Activated CD8-positive, alpha-beta T cell treated with anti-CD3 and anti-CD28 coated beads for 36 hours (primary cell): ENCODE measurements at regions not wholly inside any gene's neighbourhood (a gene's known extent, or its start where the extent isn't known, plus 50 kb on each side); places are given as distances from the start of the nearest gene placed in this dataset.
"Not testable (repeated sequence)": the region's sequence is repeated elsewhere in the genome, so short reads cannot be mapped to it uniquely, and the experiment has no call there.

Source experiments
- ATAC-seq: fragments of 200-7000 bp; cut with Tn5 transposase; one replicate; pipeline ENCODE4 v1.10.0; 2021; ENCODE audit warnings: mild to moderate bottlenecking, moderate library complexity
- CTCF ChIA-PET: fragments of 350-600 bp; sonication (Branson Sonifier 250); formaldehyde crosslinking; loops from one replicate; lab custom pipeline; 2021; ENCODE audit warnings: antibody characterized with exemption; lab: Charles Lee
- POLR2A ChIA-PET: fragments of 350-600 bp; sonication (Branson Sonifier 250); formaldehyde crosslinking; loops from one replicate; lab custom pipeline; 2021; ENCODE audit warnings: antibody characterized with exemption; lab: Charles Lee
- DNase-seq: peaks from one replicate; pipeline ENCODE4 v3.0.0-alpha.2; 2020
- H3K27ac Mint-ChIP-seq: one replicate; pipeline ENCODE4 v1.8.0; 2021; ENCODE audit warnings: mild to moderate bottlenecking, mixed read lengths
- H3K27me3 Mint-ChIP-seq: one replicate; pipeline ENCODE4 v1.8.0; 2021; ENCODE audit warnings: mixed read lengths
- H3K36me3 Mint-ChIP-seq: one replicate; pipeline ENCODE4 v1.8.0; 2021; ENCODE audit warnings: low read depth, mixed read lengths
- H3K4me1 Mint-ChIP-seq: one replicate; pipeline ENCODE4 v1.8.0; 2021; ENCODE audit warnings: low read depth, mixed read lengths
- H3K4me3 Mint-ChIP-seq: one replicate; pipeline ENCODE4 v1.8.0; 2021; ENCODE audit warnings: mild to moderate bottlenecking, moderate library complexity, mixed read lengths
- H3K9me3 Mint-ChIP-seq: one replicate; pipeline ENCODE4 v1.8.0; 2021; ENCODE audit warnings: mixed read lengths
- intact Hi-C: fragments of 100-400 bp; cut with micrococcal nuclease; formaldehyde crosslinking; loops from one replicate; pipeline ENCODE4 v1.10.0; 2022
- TF ChIP-seq, protein P1 (sequence below): fragments of 200-600 bp; IDR thresholded peaks from one replicate; pipeline ENCODE4 v1.8.0; 2022; ENCODE audit warnings: antibody characterized with exemption, mild to moderate bottlenecking

DNA sequence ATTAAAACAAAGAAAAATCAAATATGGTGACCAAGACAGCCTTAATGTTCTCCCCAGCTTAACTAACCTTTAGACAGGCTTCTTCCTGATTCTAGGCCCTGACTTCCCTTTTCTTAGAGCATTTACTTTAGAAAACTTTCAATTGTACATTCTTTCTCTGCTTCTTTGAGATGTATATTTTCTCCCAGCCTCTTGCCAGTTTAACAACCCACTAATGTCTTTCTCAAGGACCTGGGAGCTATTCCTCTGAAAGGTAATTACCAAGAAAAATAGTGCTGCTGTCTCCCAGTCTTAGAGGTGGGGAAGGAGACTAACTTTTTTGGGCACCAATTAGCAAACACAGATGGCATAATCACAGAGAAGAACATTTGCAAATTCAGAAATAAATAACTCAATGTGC is 62.8 kb upstream of the KCNQ5 start:
- intact Hi-C loops = no loop called here
- Mint-ChIP-seq H3K9me3 (no peaks in the 10 kb centered on the region), H3K4me3 (no peak overlapping the region), H3K36me3 (no peaks in the 10 kb centered on the region), H3K27me3 (peaks cover 6% of the 10 kb centered on the region), H3K27ac (no peak overlapping the region), H3K4me1 (no peaks in the 10 kb centered on the region)
- TF ChIP-seq, protein P1, sequence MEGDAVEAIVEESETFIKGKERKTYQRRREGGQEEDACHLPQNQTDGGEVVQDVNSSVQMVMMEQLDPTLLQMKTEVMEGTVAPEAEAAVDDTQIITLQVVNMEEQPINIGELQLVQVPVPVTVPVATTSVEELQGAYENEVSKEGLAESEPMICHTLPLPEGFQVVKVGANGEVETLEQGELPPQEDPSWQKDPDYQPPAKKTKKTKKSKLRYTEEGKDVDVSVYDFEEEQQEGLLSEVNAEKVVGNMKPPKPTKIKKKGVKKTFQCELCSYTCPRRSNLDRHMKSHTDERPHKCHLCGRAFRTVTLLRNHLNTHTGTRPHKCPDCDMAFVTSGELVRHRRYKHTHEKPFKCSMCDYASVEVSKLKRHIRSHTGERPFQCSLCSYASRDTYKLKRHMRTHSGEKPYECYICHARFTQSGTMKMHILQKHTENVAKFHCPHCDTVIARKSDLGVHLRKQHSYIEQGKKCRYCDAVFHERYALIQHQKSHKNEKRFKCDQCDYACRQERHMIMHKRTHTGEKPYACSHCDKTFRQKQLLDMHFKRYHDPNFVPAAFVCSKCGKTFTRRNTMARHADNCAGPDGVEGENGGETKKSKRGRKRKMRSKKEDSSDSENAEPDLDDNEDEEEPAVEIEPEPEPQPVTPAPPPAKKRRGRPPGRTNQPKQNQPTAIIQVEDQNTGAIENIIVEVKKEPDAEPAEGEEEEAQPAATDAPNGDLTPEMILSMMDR = no peak
- no peak for ATAC-seq
- DNase-seq = no peak
- POLR2A ChIA-PET = interaction anchor here (0.6 kb wide), 1 partner anchor 119 kb away, joined by 3 read pairs; no protein-coding TSS in a partner anchor
- CTCF ChIA-PET = no interaction called here

DNA sequence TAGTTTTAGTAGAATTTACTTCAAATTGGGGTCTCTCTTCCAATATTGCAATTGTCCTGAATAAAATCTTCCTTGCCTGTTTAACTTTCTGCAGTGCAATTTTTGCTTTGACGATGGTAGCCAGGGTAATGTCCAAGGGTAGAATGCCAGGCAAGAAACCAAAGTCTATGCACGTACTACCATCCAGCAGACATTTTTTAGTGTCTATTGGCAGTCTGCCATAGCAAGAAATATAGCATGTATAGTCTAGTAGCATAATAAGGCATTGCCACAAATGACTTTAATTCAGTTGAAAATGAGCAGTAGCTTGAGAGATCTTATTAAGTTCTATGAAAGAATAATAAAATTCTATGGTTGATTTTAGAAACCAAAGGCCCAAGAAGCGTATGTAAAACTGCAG is 62.3 kb upstream of the KCNQ5 start:
- no peaks in the 10 kb centered on the region for H3K4me1 Mint-ChIP-seq
- ATAC-seq (no peak), DNase-seq (no peak)
- no peaks in the 10 kb centered on the region for H3K9me3 Mint-ChIP-seq
- TF ChIP-seq, protein P1 = no peak
- no peak overlapping the region for H3K27ac Mint-ChIP-seq
- ChIA-PET CTCF (interaction anchor here (1.7 kb wide), 1 partner anchor 21 kb away, joined by 6 read pairs; no protein-coding TSS in a partner anchor), POLR2A (interaction anchor here (0.6 kb wide), 1 partner anchor 120 kb away, joined by 3 read pairs; no protein-coding TSS in a partner anchor)
- H3K4me3 Mint-ChIP-seq = no peak overlapping the region
- no peaks in the 10 kb centered on the region for H3K36me3 Mint-ChIP-seq
- intact Hi-C loops = no loop called here
- H3K27me3 Mint-ChIP-seq = peaks cover 8% of the 10 kb centered on the region

DNA sequence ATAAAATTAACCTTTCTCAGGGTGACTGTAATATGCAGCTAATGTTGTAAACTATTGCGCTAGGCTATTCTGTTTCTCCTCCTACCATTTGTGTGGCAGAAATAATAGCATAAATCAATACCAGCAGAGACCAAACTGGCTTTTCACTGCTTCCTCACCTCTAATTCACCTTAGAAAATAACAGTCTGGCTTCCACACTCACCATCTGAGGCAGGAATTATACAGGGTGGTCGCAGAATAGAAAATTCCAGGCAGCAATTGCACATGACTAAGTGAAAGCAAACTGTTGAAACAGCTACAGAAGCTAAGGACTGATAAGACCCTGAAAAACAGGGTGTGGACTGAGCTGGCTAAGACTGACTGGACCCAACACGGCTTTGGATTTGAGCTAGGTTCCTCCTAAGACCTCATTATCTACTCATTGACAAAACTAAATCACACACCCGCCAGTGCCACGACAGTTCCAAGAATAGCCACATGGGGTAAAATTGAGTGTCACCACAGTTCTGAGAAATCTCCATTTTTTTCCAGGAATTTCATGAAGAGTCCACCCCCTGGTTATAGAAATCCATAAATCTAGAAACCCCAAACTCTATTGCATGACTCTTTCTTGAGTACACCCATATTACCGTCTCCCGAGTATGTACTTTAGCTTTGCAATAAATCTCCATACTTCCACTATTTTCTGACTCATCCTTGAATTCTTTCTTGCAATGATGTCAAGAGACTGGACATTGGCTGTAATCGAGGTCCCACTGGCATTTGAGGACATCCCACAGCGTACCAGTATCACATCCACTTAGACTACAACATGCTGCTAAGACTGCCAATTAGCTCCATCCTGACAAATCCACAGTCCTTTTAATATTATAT is 60.9 kb upstream of the KCNQ5 start:
- ChIA-PET CTCF (interaction anchor here (0.9 to 1.7 kb wide), 5 partner anchors 14 to 624 kb away, joined by 3 to 6 read pairs (median 4); no protein-coding TSS in a partner anchor), POLR2A (no interaction called here)
- TF ChIP-seq, protein P1 = peak; percentile 21
- intact Hi-C loops = no loop called here
- no peak overlapping the region for H3K4me3 Mint-ChIP-seq
- no peak overlapping the region for H3K27ac Mint-ChIP-seq
- DNase-seq = peak; percentile 24
- ATAC-seq = peak; percentile 45
- H3K4me1 Mint-ChIP-seq = no peaks in the 10 kb centered on the region
- peaks cover 8% of the 10 kb centered on the region for H3K27me3 Mint-ChIP-seq
- no peaks in the 10 kb centered on the region for H3K36me3 Mint-ChIP-seq
- no peaks in the 10 kb centered on the region for H3K9me3 Mint-ChIP-seq

DNA sequence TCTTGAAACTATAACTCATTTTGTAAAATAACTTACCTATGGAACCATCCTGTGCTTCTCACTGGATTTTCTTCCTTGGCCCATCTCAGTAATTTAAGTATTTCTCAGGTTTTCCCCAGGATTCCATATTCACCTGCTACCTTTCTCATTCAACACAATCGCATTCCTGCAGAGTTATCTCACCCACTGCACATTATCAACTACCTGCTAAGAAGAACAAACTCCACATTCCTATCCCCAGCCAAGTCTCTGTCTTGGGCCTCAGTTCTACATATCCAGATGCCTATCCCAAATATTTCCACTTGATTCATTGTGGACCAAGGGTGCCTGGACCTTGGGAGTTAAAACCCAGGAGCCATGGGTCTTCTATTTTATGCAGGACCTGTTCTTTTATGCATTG is 60.2 kb upstream of the KCNQ5 start:
- Mint-ChIP-seq H3K4me1 (no peaks in the 10 kb centered on the region), H3K27me3 (peaks cover 8% of the 10 kb centered on the region), H3K27ac (no peak overlapping the region), H3K4me3 (no peak overlapping the region), H3K36me3 (no peaks in the 10 kb centered on the region), H3K9me3 (no peaks in the 10 kb centered on the region)
- intact Hi-C loops = no loop called here
- CTCF ChIA-PET = interaction anchor here (1.2 to 1.7 kb wide), 3 partner anchors 15 to 624 kb away, joined by 3 to 4 read pairs (median 3); no protein-coding TSS in a partner anchor
- TF ChIP-seq, protein P1 = no peak
- ATAC-seq (no peak), DNase-seq (no peak)
- POLR2A ChIA-PET = no interaction called here

DNA sequence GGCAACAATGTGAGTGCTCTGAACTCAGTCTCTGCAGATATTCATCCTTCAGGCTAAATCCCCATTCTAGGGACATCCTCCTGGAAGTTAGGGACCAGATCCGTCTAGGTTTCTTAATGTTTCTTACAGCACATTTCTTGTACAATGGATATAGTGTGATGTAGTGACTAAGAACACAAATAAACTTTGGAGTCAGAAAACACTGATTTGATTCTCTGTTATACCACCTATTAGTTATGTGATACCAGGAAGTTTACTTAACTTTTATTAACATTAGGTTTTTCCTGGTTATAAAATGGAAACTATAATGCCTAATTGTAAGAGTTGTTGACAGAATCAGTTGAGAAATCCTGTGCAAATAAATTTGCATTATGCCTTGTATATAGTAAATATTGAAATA is 57.6 kb upstream of the KCNQ5 start:
- TF ChIP-seq, protein P1 = no peak
- ChIA-PET POLR2A (no interaction called here), CTCF (interaction anchor here (0.9 kb wide), 1 partner anchor 8 kb away, joined by 3 read pairs; no protein-coding TSS in a partner anchor)
- intact Hi-C loops = no loop called here
- Mint-ChIP-seq H3K27me3 (peaks cover 8% of the 10 kb centered on the region), H3K4me3 (no peak overlapping the region), H3K9me3 (no peaks in the 10 kb centered on the region), H3K27ac (no peak overlapping the region), H3K4me1 (no peaks in the 10 kb centered on the region), H3K36me3 (no peaks in the 10 kb centered on the region)
- DNase-seq (no peak), ATAC-seq (no peak)

DNA sequence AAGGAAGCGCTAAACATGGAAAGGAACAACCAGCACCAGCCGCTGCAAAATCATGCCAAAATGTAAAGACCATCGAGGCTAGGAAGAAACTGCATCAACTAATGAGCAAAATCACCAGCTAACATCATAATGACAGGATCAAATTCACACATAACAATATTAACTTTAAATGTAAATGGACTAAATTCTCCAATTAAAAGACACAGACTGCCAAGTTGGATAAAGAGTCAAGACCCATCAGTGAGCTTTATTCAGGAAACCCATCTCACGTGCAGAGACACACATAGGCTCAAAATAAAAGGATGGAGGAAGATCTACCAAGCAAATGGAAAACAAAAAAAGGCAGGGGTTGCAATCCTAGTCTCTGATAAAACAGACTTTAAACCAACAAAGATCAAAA is 49.9 kb upstream of the KCNQ5 start:
- H3K4me1 Mint-ChIP-seq, H3K27me3 Mint-ChIP-seq, ATAC-seq, DNase-seq, H3K27ac Mint-ChIP-seq, intact Hi-C loops, H3K4me3 Mint-ChIP-seq, H3K9me3 Mint-ChIP-seq, CTCF ChIA-PET, H3K36me3 Mint-ChIP-seq, POLR2A ChIA-PET: not testable (repeated sequence)
